ENCODE measurements at regions not wholly inside any gene's neighbourhood (a gene's known extent, or its start where the extent isn't known, plus 50 kb on each side); places are given as distances from the start of the nearest gene placed in this dataset.

GRCh38 chr21:22556829-22557228 is 1558.6 kb downstream of the NCAM2 start:
- no peak for DNase-seq (ENCODE audit: low read depth)

- no peak for DNase-seq (ENCODE audit: low read depth)
These were observed 1563.7 kb downstream of the NCAM2 start for GRCh38 chr21:22561946-22562345.

- DNase-seq (ENCODE audit: low read depth) = no peak
These were observed 1575.6 kb downstream of the NCAM2 start for GRCh38 chr21:22573834-22574233.

GRCh38 chr21:22575165-22575584 is 1577.0 kb downstream of the NCAM2 start:
- DNase-seq (ENCODE audit: low read depth) = peak; percentile 2

GRCh38 chr21:22579741-22580140 is 1581.5 kb downstream of the NCAM2 start:
- no peak for DNase-seq (ENCODE audit: low read depth)

GRCh38 chr21:22582026-22582425 is 1583.8 kb downstream of the NCAM2 start:
- DNase-seq (ENCODE audit: low read depth) = no peak

- no peak for DNase-seq (ENCODE audit: low read depth)
These were observed 1586.1 kb downstream of the NCAM2 start for GRCh38 chr21:22584308-22584707.

- no peak for DNase-seq (ENCODE audit: low read depth)
These were observed 1587.3 kb downstream of the NCAM2 start for GRCh38 chr21:22585558-22585957.

GRCh38 chr21:22597660-22598255 is 1599.5 kb downstream of the NCAM2 start:
- DNase-seq (ENCODE audit: low read depth) = no peak

- DNase-seq (ENCODE audit: low read depth) = no peak
These were observed 1611.6 kb downstream of the NCAM2 start for GRCh38 chr21:22609802-22610201.

GRCh38 chr21:22627911-22628310 is 1629.7 kb downstream of the NCAM2 start:
- DNase-seq (ENCODE audit: low read depth) = no peak

- no peak for DNase-seq (ENCODE audit: low read depth)
These were observed 1632.8 kb downstream of the NCAM2 start for GRCh38 chr21:22630953-22631465.

GRCh38 chr21:22632176-22632575 is 1634.0 kb downstream of the NCAM2 start:
- DNase-seq (ENCODE audit: low read depth) = no peak

GRCh38 chr21:22649246-22649645 is 1651.0 kb downstream of the NCAM2 start:
- no peak for DNase-seq (ENCODE audit: low read depth)

- no peak for DNase-seq (ENCODE audit: low read depth)
These were observed 1652.0 kb downstream of the NCAM2 start for GRCh38 chr21:22650226-22650625.

- no peak for DNase-seq (ENCODE audit: low read depth)
These were observed 1659.6 kb downstream of the NCAM2 start for GRCh38 chr21:22657781-22658180.

- DNase-seq (ENCODE audit: low read depth) = no peak
These were observed 1671.9 kb downstream of the NCAM2 start for GRCh38 chr21:22670148-22670547.

- no peak for DNase-seq (ENCODE audit: low read depth)
These were observed 1681.0 kb downstream of the NCAM2 start for GRCh38 chr21:22679207-22679606.

- no peak for DNase-seq (ENCODE audit: low read depth)
These were observed 1693.4 kb downstream of the NCAM2 start for GRCh38 chr21:22691658-22692057.

- DNase-seq (ENCODE audit: low read depth) = no peak
These were observed 1705.3 kb downstream of the NCAM2 start for GRCh38 chr21:22703521-22703920.

- no peak for DNase-seq (ENCODE audit: low read depth)
These were observed 1712.5 kb downstream of the NCAM2 start for GRCh38 chr21:22710721-22711120.

- no peak for DNase-seq (ENCODE audit: low read depth)
These were observed 1713.4 kb downstream of the NCAM2 start for GRCh38 chr21:22711636-22712035.

GRCh38 chr21:22725436-22725835 is 1727.2 kb downstream of the NCAM2 start:
- DNase-seq (ENCODE audit: low read depth) = no peak

GRCh38 chr21:22728091-22728490 is 1729.9 kb downstream of the NCAM2 start:
- peak; percentile 2 for DNase-seq (ENCODE audit: low read depth)
